GM19463 (cell line): ENCODE measurements at regions not wholly inside any gene's neighbourhood (a gene's known extent, or its start where the extent isn't known, plus 50 kb on each side); places are given as distances from the start of the nearest gene placed in this dataset.
"Not testable (repeated sequence)": the region's sequence is repeated elsewhere in the genome, so short reads cannot be mapped to it uniquely, and the experiment has no call there.

Experiments used
- ATAC-seq: cut with Tn5 transposase; IDR thresholded peaks from one replicate; pipeline ENCODE4 v1.9.1; 2021; ENCODE audit warnings: mild to moderate bottlenecking, moderate library complexity; ENCODE audit not compliant: unreplicated experiment

DNA sequence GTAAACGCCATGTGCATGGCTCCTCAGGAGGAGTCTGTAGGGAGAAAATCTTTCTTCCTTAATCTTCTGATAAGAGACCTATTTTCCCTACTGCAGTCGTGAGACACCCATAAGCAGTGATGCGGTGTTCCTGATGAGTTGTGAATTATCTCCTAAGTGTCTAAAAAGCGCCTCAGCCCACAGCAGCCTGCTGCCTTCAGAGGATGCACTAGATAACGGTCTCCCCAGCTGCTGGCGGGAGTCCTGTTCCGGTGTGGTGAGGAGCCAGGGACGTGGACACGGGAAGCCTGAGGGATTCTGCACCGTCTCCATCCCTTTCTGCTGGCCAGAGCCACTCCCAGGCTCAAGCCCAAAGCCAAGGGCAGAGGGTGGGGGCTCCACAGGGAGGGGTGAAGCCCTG lies 240.9 kb upstream of the SFSWAP start:
- ATAC-seq: not testable (repeated sequence)

DNA sequence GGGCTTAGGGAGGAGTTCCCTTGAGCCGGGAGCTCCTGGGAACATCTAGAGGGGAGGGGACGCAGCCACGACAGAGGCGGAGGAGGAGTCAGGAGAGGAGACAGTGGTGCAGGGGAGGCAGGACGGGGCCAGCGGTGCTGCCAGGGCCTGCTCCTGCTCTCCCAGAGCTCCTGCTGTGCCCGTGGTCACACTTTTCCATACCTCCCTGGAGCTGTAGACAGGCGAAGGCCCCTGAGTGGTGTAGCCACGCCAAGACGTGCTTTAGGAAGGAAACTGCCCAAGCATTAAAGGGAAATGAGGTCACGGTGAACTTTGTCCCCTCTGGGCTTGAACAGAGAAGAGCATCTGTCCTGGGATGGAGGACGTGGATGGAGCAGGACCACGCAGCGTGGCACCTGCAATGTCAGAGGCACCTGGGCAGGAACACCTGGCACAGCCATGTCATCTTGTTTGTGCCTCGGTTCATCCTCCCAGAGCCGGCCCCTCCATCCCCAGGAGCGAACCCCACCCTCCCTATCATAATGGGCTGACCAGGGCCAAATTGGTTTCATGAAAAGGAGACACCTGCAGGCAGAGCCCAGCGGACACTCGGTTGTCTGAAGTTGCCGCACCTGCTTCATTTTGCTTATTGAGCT lies 239.5 kb upstream of the SFSWAP start:
- ATAC-seq: no peak

DNA sequence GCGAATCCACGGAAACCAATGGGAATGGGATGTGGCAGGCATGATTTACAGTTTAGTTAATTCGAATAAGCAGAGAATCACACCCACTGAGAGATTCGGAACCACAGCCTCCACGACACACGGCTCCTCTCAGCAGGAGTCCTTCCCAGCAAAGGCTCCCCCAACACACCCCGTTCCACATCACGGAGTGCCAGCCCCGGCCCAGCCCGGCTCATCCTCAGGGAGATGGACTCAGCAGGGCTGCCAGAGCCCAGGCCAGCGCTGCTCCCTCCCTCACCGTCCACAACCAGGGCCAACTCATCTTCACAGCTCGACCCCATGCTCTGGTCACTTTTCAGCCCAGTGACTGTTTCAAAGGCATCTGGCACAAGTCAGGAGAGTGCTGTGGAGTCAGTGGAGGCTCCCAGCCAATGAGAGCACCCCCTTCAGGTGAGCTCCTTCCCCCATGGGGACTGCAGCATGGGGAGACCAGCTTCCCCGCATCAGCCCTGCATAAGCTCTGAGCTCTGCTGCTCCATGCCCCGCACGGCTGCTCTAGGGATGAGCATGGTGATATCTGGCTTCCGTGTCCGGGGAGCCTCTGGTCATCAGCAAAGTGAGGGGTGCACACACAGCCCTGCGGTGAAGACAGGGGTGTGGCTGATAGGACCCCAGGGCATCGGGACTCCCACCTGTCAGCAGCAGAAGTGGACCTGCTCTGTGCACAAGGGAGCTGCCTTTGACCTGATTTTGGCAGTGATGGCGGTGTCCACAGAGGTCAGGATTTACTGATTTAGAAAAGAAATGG lies 238.8 kb upstream of the SFSWAP start:
- no peak for ATAC-seq

DNA sequence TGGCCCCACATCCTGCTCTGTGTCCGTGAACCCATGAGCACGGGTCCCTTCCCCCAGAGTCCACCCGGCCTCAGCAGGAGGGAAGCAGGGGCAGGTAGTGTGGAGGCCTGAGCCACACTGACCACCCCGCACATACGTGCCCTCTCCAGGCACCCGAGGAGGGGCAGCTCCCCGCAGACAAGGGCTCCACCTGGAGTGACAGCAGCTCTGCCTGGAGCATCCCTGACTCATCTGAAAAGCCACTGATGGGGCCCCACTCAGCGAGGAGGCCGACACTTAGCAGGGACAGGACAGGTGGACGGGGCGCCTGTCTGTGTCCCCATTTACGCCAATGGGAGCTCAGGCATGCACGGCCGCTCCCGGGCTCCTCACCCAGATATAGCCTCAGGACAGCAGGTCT lies 237.6 kb upstream of the SFSWAP start:
- ATAC-seq: no peak

DNA sequence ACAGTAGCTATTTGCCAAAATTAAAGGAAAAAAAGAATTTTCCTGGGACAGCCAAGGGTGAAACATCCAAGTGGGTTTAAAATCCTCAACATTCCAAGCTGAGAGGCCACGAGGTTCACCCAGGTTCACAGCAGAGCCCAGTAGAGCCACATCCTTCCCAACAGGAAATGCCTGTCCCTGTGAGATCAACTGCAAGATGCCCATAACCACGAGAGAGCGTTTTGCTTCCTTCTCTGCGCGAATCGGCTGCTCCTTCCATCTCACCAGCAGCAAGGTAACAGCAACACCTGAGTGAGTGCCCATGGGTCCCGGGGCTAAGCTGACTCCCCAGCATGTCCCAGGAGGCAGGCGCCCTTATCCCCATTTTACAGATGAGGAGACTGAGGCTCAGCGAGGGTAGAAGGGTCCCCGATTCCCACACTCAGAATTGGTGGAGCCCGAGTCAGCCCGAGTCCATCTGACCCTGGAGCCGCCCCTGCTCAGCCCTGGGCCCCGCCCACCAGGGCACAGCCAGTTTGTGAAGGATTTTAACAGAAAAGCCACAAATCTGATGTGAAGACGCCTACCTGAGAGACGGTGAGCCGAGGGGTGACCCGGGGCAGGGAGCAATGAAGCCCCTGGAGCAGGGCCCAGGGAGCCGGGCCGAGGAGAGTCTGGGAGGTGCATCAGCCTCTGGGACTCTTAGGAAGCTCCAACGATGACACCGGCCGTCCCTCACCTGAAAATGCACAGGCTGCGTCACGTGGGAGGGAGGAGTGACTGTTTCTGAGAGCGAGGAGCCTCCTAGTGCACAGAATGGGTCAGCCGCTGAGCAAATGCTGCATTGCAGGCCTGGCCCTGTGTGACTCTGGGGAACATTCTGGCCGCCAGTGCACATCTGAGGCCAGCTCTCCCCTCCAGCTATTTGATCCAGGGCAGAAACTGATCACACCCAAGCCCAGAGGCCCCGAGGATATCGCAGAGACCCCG lies 236.9 kb upstream of the SFSWAP start:
- no peak for ATAC-seq

DNA sequence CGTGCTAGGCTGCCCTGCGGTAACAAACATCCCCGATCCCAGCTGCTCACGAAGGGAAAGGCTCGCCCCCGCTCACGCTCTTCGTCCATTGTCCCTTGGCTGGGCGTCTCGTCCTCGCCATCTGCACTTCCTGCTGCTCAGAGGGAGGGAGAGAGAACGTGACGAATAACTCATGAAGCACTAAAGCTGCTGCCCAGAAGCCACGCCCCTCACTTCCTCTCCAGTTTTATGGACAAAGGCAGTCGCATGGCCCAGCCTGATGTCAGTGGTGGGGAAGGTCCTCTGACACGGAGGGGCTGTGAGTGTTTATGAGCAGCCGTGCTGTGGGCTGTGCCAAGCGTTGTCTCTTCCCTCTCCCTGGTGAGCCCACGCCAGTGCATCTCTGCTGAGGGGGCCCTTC lies 235.9 kb upstream of the SFSWAP start:
- ATAC-seq: not testable (repeated sequence)

DNA sequence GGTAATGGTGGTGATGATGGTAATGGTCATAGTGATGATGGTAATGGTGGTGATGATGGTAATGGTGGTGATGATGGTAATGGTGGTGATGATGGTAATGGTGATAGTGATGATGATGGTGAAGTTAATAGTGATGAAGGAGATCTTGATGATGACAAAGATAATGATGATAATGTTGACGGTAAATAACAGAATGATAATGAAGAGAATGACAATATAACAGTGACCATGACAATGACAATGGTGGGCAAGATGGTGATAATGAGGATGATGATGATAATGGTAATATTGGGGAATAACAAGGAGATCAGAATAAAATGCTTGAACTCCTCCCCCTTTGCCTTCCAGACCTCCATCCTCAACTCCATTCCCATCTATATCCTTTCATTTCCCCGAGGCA lies 233.3 kb upstream of the SFSWAP start:
- no peak for ATAC-seq

DNA sequence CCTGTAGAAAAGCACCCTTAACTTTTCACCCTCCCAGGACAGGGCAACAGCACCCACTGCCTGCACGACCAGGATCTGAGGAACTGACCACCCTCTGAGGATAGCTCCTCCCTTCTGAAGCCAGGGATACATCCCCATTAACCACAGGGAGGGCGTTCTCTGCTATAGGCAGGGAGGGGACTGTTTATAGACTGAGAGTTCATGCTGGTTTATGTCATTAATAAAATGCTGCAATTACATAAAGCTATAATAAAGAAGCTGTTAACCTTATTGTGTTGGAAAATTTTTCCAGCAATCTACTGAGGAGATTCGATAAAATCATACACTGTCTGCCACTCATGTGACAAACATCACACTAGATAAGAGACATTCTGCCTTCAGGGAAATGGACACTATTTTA lies 232.4 kb upstream of the SFSWAP start:
- ATAC-seq: no peak

DNA sequence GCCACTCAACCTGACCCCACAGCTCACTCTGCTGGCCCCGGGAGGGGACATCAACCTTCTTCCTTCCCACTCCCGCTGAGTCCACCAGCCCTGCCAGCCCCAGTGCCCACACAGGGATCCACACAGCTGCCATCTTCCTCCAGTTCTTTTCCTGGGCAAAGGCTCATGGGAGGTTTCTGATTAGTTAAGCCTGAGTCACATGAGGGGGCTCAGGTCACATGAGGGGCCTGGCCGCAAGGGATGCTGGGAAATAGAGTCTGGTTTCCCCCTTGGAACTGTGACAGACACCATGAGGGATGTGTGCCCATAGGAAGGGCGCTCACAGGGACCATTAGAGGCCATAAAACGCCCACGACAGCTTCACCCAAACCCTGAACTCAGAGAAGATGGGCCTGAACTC lies 228.7 kb upstream of the SFSWAP start:
- ATAC-seq: no peak

DNA sequence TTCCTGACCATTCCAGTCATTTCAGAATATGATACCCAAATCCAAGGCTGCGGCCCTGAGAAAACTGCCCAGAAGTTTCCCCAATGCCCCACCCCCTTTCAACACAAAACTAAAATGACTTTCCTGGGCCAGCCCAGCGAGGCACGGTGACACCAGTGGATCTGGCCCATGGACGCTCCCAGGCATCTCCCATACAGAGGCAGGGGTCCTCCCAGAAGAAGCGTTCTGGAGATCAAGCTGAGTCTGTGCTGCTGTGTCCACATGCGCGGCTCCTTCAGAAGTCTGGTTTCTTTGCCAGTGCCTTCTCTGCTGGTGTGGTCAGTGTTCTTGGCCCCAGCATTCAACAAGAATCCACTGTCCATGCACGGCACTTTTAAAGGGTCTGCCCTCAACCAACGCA lies 228.2 kb upstream of the SFSWAP start:
- no peak for ATAC-seq

DNA sequence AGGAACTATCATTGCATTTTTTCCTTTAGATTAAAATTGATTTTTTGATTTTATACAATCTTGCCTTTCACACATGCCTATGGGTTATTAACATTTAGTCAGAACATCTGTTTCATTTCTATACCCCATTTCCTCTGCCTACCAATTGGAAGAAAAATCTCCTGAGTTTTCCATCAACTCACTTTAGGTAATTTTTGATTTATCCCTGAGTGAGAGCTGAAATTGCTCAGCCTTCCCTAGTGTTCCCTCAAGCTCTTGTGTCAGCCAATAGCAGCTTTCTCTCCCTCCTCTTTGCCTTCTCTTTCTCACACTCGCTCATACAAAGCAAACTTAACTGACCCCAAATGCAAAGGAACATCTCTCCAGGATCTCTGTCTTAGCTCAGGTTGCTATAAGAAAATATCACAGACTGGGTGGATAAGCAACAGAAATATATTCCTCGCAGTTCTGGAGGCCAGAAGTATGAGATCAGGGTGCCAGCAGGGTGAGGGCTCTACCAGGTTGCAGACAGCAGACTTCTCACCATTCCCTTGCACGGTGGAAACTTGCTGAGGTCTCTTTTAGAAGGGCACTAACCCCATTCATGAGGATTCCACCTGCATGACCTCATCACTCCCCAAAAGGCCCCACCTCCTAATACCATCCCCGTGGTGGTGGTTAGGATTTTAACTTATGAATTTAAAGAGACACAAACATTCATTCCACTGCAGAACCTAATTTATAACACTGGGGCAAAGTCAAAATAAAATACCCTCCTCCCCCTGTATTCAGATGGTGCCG lies 224.2 kb upstream of the SFSWAP start:
- no peak for ATAC-seq

DNA sequence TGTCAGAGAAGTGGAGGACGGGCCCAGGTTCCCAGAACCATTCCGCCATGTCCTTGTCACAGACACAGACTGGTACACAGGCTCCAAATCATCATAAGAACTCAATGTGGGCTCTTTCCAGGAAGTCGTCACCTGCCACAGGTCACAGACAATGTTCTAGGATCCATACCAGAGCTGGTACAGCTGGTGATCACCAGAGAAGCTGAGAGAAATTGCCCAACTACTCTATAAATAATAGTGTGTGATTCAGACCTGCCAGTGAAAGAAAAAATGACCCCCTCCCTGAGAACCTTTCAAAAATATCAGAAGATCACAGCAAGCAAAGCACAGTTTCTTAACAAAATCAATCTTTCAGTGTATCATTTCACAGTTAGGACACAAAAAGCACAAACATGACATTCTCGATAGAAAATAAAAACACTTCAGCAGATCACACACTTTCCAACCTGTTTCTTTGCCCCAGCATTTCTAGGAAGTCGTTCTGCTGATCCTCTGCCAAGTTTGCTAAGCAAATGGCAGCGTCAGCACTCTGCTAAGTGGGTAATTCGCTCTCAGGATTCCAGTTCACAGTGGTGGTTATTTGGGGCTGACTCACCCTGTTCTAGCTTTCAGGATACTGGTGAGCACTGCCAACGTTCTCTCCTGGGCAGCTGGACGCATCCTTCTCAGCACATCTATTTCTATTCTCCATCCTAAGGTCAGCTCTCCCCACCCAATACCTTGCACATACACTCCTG lies 223.3 kb upstream of the SFSWAP start:
- no peak for ATAC-seq

DNA sequence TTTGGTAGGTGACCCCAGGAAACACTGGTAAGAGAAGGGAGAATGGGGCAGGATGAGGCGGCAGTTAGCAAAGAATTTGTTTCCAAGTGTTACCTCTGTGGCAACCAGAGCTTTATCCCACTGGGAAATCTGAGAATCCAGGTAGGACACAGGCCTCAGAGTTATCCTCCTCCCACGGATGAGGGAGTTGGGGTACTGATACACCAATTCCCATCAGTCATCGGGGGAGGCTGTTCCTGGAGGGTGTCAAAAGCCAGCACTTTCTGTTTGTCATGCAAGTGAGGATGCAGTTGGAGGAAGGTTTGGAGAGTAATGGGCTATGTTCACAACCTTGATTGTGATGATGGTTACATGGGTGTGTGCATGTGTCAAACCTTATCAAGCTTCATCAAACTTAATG lies 221.2 kb upstream of the SFSWAP start:
- no peak for ATAC-seq

DNA sequence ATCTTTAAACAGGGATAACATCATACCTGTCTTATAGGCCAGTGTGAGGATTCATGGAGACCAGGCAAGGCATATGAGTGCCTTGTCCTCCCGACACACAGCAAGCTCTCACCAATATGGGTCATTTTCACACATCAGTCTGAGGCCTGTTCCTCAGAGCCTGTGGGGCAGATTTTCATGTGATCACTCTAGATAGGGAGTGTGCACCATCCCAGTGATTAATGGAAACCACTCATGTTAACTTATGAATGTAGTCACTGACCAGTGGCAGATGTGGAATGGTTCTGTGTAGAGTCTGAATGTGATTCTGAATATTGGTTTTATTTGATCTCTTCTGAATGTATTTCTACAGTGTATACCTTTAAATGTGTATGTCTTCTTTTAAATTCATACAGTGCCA lies 219.7 kb upstream of the SFSWAP start:
- no peak for ATAC-seq

DNA sequence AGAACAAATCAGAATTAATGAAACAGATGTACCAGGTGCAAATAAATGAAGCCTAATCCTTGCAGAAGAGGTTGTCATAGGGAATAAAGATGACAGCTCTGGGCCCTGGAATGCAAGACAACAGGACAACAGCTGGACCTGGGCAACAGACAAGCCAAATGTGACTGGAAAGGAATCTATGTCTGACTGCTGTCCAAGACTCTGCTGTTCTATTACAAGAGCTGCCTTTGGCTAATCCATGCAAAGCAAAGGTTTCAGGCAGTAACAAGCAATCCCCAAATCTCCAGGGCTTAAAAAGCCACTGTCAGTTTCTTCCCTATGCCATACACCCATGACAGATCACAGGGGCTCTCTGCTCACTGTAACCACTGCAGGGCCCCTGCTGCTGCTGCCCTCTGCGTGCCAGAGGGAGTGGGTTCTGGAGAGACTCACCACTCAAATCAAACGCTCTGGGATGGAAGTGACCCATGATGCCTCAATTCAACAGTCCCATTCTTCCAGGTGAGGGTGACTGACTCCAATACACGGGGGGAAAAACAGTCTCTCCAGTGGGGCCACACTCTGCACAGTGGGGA lies 218.9 kb upstream of the SFSWAP start:
- ATAC-seq: no peak

DNA sequence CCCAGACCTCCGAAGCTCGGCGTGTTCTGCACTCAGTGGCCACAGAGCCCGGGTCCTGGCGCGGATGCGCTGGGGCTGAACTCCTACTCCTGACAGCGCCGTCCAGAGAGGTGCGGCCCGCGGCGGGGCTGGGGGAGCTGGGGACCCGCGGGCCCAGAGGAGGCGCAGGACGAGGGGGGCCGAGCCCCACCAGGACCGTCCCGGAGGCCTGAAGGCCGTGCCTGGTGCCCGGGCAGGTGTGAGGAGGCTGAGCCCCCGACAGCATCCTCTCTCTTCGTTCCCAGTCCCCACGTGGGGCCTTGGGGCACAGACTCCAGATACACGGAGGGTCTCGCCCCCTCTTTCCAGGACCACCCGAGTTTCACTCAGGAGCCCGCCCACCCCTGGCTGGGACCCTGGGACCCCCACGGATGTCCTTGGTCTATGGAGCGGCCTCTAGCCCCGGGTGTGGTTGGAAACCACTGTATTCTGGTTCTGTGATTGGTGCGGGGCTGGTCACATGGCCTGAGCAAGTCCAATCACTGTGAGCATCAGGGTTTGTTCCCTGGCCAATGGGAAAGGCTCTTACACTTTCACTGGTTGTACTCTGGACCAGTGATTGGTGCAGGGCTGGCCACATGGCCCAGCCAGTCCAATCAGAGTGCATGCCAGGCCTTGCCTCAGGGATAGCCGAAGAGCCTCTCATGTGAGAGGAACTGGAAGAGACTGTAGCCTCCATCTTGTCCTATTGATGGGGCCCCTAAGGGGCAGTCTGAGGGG lies 217.6 kb upstream of the SFSWAP start:
- ATAC-seq: no peak

DNA sequence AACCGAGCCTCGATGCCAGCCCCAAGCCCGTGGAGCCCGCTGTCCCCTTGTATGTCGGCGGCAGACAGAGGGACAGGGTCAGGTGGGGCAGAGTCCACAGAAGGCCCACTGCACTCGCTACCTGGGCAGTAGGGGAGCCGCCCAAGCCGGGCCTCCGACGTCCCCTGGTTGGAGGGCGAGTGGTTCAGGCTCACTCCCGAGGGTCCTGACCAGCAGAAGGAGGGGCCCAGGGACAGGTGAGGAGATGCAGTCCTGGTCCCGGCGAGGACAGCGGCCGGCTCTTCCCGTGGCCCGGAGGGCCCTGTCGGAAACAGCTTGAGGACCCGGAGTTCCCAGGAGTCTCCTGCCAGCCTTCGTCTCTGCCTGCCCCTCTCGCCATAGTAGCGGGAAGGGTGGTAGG lies 216.7 kb upstream of the SFSWAP start:
- no peak for ATAC-seq

DNA sequence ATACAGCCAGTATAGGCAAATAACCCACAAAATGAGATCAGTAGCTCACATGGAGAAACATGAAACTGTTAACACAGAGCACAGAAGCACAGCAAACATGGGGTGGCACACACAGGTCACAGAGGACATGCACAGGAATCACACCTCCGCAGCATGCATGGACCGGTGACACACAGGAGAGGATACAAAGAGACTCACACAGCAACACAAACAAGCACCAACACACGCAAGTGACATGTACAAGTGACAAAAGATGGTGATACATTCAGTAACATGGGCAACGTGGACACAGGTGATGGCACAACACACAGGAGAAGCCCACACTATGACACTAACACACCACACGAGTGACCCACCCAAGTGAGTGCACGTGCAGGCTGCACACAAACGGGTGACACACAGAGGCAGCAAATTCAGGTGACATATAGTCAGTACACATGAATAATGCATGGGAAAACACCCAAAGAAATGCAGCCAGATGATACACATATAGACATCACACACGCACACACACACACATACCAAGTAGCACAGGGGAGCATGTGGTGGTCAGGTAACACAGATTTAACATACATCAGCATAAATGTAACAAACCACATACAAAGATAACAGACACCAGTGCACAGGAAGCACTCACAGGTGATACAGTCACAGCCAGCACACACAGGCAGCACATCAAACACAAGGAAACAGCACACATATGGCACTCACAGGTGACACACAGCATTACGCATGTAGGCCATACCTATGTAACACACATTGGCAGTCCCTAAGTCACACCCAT lies 216.0 kb upstream of the SFSWAP start:
- ATAC-seq: no peak
